ENCODE measurements at regions not wholly inside any gene's neighbourhood (a gene's known extent, or its start where the extent isn't known, plus 50 kb on each side); places are given as distances from the start of the nearest gene placed in this dataset.
A peak's percentile ranks its signal among the peaks of the same experiment; 100 is the strongest.

- TF ChIP-seq, protein P1, sequence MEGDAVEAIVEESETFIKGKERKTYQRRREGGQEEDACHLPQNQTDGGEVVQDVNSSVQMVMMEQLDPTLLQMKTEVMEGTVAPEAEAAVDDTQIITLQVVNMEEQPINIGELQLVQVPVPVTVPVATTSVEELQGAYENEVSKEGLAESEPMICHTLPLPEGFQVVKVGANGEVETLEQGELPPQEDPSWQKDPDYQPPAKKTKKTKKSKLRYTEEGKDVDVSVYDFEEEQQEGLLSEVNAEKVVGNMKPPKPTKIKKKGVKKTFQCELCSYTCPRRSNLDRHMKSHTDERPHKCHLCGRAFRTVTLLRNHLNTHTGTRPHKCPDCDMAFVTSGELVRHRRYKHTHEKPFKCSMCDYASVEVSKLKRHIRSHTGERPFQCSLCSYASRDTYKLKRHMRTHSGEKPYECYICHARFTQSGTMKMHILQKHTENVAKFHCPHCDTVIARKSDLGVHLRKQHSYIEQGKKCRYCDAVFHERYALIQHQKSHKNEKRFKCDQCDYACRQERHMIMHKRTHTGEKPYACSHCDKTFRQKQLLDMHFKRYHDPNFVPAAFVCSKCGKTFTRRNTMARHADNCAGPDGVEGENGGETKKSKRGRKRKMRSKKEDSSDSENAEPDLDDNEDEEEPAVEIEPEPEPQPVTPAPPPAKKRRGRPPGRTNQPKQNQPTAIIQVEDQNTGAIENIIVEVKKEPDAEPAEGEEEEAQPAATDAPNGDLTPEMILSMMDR (IDR thresholded peaks at IDR 0.05; ENCODE audit: control extremely low read depth, extremely low read depth), result no peak
- no peak overlapping the region for H3K4me3 ChIP-seq
- no peaks in the 10 kb centered on the region for H3K36me3 ChIP-seq (ENCODE audit: control insufficient read depth in 4 of 4, insufficient read depth in 4 of 4, low read length in 4 of 4)
- no peak for DNase-seq
- H3K27ac ChIP-seq (ENCODE audit: low read depth in 1 of 2, low read length in 1 of 2), result no peak overlapping the region
- no peak for ATAC-seq (ENCODE audit: insufficient read depth, low FRiP score)
- no peaks in the 10 kb centered on the region for H3K27me3 ChIP-seq (ENCODE audit: control insufficient read depth in 3 of 3, insufficient read depth in 3 of 3, low read length in 2 of 3)
- H3K4me1 ChIP-seq (ENCODE audit: control insufficient read depth in 5 of 5, insufficient read depth in 5 of 5, low read length in 5 of 5), result peaks cover 0 to 8% (median 0%) of the 10 kb centered on the region in 5 donors
- 56 to 83% methylated on average over 3 of the region's 3 CpGs for WGBS, 2 donors
- no peak overlapping the region for H3K9ac ChIP-seq (ENCODE audit: insufficient read depth in 1 of 2, low read length in 2 of 2)
- no peaks in the 10 kb centered on the region for H3K9me3 ChIP-seq (ENCODE audit: control insufficient read depth in 4 of 4, insufficient read depth in 3 of 4, low read length in 3 of 4)
These were observed 73.2 kb upstream of the DUSP22 start for GRCh38 chr6:219019-219570.

DNA sequence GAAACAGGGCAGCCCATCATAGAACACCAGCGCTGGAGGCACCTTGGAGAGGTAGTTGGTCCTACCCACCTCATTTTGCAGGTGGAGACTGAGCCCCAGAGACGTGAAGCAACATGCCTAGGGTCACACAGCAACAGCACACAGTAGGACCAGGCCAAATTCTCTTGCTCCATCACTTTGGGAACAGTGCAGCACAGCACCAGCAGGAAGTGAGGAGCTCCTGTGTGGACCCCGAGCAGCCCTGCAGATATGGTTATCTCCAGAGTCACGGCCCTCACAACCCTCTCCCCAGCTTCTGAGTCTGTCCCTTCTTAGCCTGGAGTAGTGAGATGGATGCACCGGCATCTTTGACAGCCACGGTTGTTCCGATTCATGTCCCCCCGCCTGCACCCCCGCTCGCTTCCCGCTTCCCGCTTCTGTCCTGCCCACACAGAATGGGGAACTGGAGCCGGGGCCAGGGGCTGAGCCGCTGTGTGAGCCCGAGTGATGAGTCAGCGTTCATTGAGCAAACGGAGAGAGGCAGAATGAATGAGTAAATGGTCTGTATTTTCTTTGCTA lies 72.6 kb upstream of the DUSP22 start:
- ATAC-seq (ENCODE audit: insufficient read depth, low FRiP score), result peak; percentile 74
- H3K4me1 ChIP-seq (ENCODE audit: control insufficient read depth in 5 of 5, insufficient read depth in 5 of 5, low read length in 5 of 5), result peaks cover 0 to 8% (median 0%) of the 10 kb centered on the region in 5 donors
- WGBS, 2 donors, result 29 to 36% methylated on average over 17 of the region's 17 CpGs

GRCh38 chr6:220312-220711 lies 72.0 kb upstream of the DUSP22 start:
- WGBS, 2 donors, result 67 to 82% methylated on average over 4 of the region's 4 CpGs
- Histone ChIP-seq H3K9me3 (ENCODE audit: control insufficient read depth in 4 of 4, insufficient read depth in 3 of 4, low read length in 3 of 4) (no peaks in the 10 kb centered on the region), H3K4me1 (ENCODE audit: control insufficient read depth in 5 of 5, insufficient read depth in 5 of 5, low read length in 5 of 5) (peaks cover 0 to 8% (median 0%) of the 10 kb centered on the region in 5 donors), H3K27ac (ENCODE audit: low read depth in 1 of 2, low read length in 1 of 2) (no peak overlapping the region), H3K27me3 (ENCODE audit: control insufficient read depth in 3 of 3, insufficient read depth in 3 of 3, low read length in 2 of 3) (no peaks in the 10 kb centered on the region), H3K4me3 (no peak overlapping the region), H3K9ac (ENCODE audit: insufficient read depth in 1 of 2, low read length in 2 of 2) (no peak overlapping the region), H3K36me3 (ENCODE audit: control insufficient read depth in 4 of 4, insufficient read depth in 4 of 4, low read length in 4 of 4) (no peaks in the 10 kb centered on the region)
- ATAC-seq (ENCODE audit: insufficient read depth, low FRiP score) (no peak), DNase-seq (no peak)
- TF ChIP-seq, protein P1 (IDR thresholded peaks at IDR 0.05; ENCODE audit: control extremely low read depth, extremely low read depth), result no peak

More for the DNA sequence above, 72.6 kb upstream of the DUSP22 start:
- Histone ChIP-seq H3K27me3 (ENCODE audit: control insufficient read depth in 3 of 3, insufficient read depth in 3 of 3, low read length in 2 of 3) (no peaks in the 10 kb centered on the region), H3K27ac (ENCODE audit: low read depth in 1 of 2, low read length in 1 of 2) (no peak overlapping the region), H3K9me3 (ENCODE audit: control insufficient read depth in 4 of 4, insufficient read depth in 3 of 4, low read length in 3 of 4) (no peaks in the 10 kb centered on the region), H3K4me3 (no peak overlapping the region), H3K9ac (ENCODE audit: insufficient read depth in 1 of 2, low read length in 2 of 2) (no peak overlapping the region), H3K36me3 (ENCODE audit: control insufficient read depth in 4 of 4, insufficient read depth in 4 of 4, low read length in 4 of 4) (no peaks in the 10 kb centered on the region)
- TF ChIP-seq, protein P1 (IDR thresholded peaks at IDR 0.05; ENCODE audit: control extremely low read depth, extremely low read depth), result no peak
- peak; percentile 49 to 71 (median 58) for DNase-seq

All from lung (tissue), 11 donors.